ENCODE measurements at regions not wholly inside any gene's neighbourhood (a gene's known extent, or its start where the extent isn't known, plus 50 kb on each side); places are given as distances from the start of the nearest gene placed in this dataset.
"Not testable (repeated sequence)": the region's sequence is repeated elsewhere in the genome, so short reads cannot be mapped to it uniquely, and the experiment has no call there.

DNA sequence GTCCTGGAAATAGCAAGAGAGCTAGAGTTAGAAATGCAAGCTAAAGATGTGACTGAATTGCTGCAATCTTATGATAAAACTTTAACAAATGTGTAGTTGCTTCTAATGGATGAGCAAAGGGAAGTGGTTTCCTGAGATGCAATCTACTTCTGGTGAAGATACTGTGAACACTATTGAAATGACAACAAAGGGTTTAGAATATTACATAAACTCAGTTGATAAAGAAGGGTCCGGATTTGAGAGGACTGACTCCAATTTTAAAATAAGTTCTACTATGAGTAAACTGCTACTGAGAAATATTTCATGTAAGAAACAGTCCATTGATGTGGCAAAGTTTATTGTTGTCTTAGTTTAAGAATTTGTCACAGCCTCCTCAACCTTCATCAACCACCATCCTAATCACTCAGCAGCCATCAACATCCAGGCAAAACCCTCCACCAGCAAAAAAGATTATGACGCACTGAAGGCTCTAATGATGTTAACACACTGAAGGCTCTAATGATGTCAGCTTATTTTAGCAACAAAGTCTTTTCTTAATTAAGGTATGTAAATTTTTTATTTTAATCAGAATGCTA lies 376.2 kb downstream of the CDH10 start:
- no peak for DNase-seq (ENCODE audit: low read depth)

DNA sequence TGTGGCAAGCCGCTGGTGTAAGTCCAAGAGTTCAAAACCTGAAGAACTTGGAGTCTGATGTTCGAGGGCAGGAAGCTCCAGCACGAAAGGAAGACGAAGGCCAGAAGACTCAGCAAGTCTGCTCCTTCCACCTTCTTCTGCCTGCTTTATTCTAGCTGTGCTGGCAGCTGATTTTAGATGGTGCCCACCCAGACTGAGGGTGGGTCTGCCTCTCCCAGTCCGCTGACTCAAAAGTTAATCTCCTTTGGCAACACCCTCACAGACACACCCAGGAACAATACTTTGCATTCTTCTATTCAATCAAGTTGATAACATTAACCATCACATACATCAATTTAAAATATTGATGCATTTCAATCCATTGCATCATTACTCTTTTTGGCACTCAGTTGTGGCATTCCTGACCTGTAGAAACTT lies 373.1 kb downstream of the CDH10 start:
- DNase-seq (ENCODE audit: low read depth): not testable (repeated sequence)

DNA sequence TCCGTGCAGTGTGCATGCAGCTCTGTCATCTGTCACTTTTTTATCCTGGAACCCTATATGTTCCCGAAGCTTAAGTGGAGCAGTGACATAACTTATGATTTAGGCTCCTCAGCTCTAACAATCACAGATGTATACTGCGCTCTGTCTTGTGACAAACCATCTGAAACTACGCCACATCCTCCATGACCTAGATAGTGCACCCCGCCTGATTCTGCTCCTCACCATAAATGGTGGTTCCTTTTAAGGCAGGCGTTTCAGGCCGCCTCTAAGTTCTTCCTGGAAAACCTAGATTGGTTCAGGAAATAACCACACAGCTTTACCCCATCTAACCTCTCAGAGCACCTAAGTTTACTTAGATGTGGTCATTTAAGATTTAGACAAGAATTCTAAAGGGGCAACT lies 372.0 kb downstream of the CDH10 start:
- no peak for DNase-seq (ENCODE audit: low read depth)

DNA sequence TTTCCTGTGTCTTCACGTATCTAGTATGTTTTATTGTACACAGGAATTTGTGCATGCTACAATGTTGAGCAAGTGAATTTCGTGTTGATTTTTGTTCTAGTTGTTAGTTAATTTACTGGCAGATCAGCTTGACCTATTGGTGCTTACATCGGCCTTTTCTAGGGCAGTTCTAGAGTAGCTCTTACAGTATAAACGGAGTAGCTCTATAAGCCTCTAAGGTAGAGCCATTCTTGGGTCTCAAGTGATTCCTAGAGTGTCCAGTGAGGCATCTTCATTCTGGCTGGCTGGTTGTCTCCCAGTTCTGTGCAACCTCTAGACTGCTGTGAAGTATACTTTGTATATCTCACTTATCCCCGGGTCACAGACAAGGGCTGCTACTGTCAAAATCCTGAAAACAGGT lies 364.6 kb downstream of the CDH10 start:
- DNase-seq (ENCODE audit: low read depth): no peak

DNA sequence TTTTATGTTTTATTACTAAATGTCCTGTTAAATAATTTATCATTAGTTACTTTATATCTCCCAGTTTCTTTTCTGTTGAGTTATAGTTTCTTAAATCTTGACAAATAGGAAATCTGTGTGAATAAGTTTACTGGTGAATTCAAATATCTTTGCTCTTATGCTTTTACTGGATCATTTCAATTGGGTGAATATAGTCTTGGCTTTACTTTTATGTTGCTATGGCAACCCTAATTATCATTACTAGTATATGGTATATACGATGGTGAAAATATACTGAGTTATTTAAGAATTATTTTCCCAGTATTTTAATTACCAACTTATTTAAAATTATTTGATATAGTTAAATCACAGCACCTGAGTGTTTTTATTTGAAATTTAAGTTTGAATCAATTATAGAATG lies 363.0 kb downstream of the CDH10 start:
- DNase-seq (ENCODE audit: low read depth): no peak

GRCh38 chr5:24289582-24290335 lies 355.0 kb downstream of the CDH10 start:
- DNase-seq (ENCODE audit: low read depth): no peak

GRCh38 chr5:24290536-24290935 lies 354.2 kb downstream of the CDH10 start:
- no peak for DNase-seq (ENCODE audit: low read depth)

DNA sequence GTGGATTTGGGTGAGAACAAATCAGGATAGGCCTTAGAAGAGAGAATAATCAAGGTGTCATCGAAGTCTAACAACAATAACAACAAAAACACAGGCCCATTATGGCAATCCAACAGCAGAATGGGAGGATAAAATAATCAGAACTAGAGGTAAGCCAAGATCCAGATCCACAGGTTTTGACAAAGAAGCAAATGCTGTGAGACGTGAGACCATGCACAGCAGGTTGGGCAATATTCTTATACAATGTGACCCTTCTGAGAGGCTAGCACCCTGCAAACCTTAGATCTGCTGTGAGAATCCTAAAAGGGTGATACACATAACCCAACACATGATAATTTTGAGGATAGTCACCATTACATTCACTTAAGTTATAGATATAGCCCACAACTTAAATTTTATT lies 352.9 kb downstream of the CDH10 start:
- DNase-seq (ENCODE audit: low read depth): no peak

DNA sequence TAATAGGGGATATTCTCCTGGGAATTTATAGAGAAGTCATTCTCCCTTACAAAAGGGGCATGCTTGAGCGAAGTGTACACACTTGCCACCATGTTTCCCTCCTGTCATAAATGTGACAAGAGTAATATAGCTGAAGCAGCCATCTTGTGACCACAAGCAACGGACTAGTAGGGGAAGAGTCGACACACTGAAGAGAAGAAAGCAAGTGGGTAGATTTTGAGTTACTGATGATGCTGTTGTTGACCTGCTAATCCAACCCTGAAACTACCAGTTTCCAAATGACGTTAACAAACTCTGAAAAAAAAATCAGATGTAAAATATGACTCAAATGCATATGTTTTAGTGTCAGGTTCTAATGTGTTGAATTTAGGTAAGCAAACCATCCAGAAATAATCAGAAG lies 350.4 kb downstream of the CDH10 start:
- DNase-seq (ENCODE audit: low read depth): no peak

DNA sequence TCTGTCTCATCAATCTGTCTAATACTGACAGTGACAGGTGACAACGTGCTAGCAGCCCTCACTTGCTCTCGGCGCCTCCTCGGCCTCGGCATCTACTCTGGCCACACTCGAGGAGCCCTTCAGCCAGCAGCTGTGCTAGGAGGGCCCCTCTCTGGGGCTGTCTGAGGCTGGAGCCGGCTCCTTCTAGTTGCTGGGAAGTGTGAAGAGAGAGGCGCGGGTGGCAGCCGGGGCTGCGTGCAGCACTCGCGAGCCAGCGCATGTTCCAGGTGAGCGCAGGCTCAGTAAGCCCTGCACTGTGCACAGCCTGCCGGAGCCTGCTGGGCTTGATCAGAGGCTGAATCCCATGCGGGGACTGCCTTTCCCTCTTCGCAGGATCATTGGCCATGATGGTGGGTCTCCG lies 330.7 kb downstream of the CDH10 start:
- DNase-seq (ENCODE audit: low read depth): no peak

- no peak for DNase-seq (ENCODE audit: low read depth)
Measured at GRCh38 chr5:24320643-24321042, 324.1 kb downstream of the CDH10 start.

DNA sequence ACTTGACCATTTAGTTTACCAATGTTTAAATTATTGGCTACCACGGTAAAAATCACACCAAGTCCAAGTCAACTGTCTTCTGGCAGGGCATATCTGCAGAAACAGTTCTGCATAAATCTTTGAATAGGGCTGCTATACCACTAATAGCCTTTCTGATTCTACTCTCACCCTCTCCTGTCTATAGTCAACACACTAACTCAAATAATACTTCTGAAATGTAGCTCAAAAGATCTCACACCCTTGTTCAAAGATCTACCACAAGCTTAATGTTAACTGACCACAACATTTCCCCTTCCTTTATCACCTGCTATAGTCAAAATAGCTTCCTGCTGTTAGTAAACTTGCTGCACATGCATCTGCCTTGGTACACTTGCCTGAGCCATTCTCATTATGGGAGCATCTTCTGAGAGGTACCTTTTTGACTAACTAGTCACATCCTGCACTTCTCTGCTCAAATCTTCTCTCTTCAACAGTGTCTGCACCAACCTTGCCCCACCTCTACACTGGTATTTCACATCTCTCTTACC lies 319.4 kb downstream of the CDH10 start:
- DNase-seq (ENCODE audit: low read depth): no peak

- DNase-seq (ENCODE audit: low read depth): no peak
Measured at GRCh38 chr5:24331531-24331930, 313.2 kb downstream of the CDH10 start.

- DNase-seq (ENCODE audit: low read depth): no peak
Measured at GRCh38 chr5:24347158-24347557, 297.6 kb downstream of the CDH10 start.

DNA sequence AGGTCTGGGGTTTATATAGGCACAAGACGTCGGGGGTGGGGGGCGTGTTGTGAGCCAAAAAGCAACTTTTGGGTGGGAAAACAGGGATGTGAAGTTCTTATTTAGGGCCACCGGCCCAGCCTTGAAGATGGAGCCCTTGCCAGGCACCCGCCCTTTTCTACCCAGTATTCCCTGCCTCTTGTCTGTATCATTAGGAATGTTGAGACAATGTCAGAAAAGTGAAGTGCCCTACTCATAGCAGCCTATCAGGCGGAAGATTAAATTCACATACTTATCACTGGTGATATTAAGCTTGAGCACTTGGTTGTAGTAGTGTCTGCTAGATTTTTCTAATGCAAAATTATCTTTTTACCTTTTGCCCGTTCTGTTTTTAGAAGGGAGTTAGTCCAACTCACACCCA lies 293.5 kb downstream of the CDH10 start:
- DNase-seq (ENCODE audit: low read depth): no peak

GRCh38 chr5:24353016-24353415 lies 291.8 kb downstream of the CDH10 start:
- DNase-seq (ENCODE audit: low read depth): no peak

DNA sequence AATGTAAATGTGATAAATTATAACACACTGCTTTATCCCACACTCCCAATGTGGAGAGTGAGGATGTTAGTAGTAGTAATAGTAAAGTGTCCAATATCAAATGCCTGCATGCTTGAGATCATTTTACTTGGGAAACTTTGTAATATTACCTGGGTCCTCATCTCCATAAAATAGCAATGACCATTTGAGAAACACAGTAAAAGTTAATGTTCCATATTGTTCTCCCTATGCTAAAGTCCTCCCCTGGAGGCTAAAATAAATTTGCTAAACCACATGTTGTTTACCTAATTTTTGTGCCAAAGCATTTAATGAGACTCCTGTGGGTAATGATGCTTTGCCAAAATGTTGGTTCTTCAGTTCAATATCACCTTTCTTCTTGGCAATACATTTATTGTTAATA lies 291.2 kb downstream of the CDH10 start:
- no peak for DNase-seq (ENCODE audit: low read depth)

GRCh38 chr5:24363789-24364481 lies 280.8 kb downstream of the CDH10 start:
- no peak for DNase-seq (ENCODE audit: low read depth)

- no peak for DNase-seq (ENCODE audit: low read depth)
Measured at GRCh38 chr5:24364711-24365110, 280.1 kb downstream of the CDH10 start.

DNA sequence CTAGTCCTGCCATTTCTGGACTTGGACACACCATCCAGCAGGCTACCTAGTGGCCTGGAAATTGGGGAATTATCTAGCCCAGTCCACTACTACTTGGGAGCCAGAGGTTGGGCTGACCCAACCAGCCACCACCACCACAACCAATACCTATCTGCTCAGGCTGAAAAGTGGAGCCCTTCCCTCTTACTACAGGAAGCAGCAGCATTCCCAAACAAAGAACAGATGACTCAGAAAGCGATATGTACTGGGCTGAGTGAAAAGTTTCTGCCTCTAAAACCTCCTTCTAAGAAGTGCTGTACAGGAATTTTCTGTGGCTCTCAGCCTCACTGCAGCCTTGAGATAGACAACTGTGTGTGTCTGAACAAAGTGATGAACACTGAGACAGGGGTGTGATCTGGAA lies 279.4 kb downstream of the CDH10 start:
- DNase-seq (ENCODE audit: low read depth): no peak

GRCh38 chr5:24367216-24367615 lies 277.6 kb downstream of the CDH10 start:
- no peak for DNase-seq (ENCODE audit: low read depth)

GRCh38 chr5:24368115-24368514 lies 276.7 kb downstream of the CDH10 start:
- DNase-seq (ENCODE audit: low read depth): no peak

GRCh38 chr5:24376210-24376609 lies 268.6 kb downstream of the CDH10 start:
- no peak for DNase-seq (ENCODE audit: low read depth)
